ENCODE measurements at regions not wholly inside any gene's neighbourhood (a gene's known extent, or its start where the extent isn't known, plus 50 kb on each side); places are given as distances from the start of the nearest gene placed in this dataset.

DNA sequence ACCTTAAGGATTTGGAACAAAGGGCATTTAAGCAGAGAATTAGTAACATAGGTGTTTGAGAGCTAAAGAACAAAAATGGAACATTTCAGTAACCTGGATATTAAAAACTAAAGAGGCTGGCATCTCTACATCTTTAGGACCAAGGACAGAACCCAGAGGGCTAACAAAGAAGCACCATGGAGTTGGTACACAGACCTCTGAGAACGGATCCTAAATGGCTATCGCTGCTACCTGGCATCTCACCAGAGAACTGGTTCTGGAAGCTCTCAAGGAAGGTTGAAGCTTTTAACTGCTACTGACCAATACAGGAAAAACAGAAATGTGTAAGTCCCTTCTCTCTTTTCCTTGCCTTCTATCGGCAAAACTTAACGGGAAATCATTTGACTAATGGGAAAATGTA lies 118.4 kb upstream of the TLL1 start:
- Histone ChIP-seq H3K4me2 (ENCODE audit: control insufficient read depth, extremely low read depth, insufficient read depth, low read depth, low read length) (no peak overlapping the region), H3K27ac (ENCODE audit: control insufficient read depth, insufficient read depth, low read length) (no peak overlapping the region), H3K79me2 (ENCODE audit: control insufficient read depth, insufficient read depth, low read length) (no peaks in the 10 kb centered on the region), H3K9me1 (ENCODE audit: control insufficient read depth, extremely low read depth, insufficient read depth, low read length) (no peaks in the 10 kb centered on the region), H3K9ac (ENCODE audit: control insufficient read depth, extremely low read depth, insufficient read depth, low read length) (no peak overlapping the region), H4K20me1 (ENCODE audit: control insufficient read depth, extremely low read depth, insufficient read depth, low read length) (no peaks in the 10 kb centered on the region), H3K27me3 (ENCODE audit: control insufficient read depth, extremely low read depth, insufficient read depth, low read length) (no peaks in the 10 kb centered on the region), H3K9me3 (ENCODE audit: control insufficient read depth, low read depth, low read length) (no peaks in the 10 kb centered on the region), H3K4me1 (ENCODE audit: control insufficient read depth, extremely low read depth, insufficient read depth, low read length) (no peaks in the 10 kb centered on the region), H3K36me3 (ENCODE audit: control insufficient read depth in 2 of 2, extremely low read depth in 1 of 2, insufficient read depth in 2 of 2, low read length in 2 of 2) (no peaks in the 10 kb centered on the region), H2AFZ (ENCODE audit: control insufficient read depth, low read length) (no peak overlapping the region), H3K4me3 (ENCODE audit: control insufficient read depth in 2 of 3, extremely low read depth in 1 of 3, insufficient read depth in 2 of 3, low read depth in 1 of 3, low read length in 3 of 3) (no peak overlapping the region)
- dilution Hi-C loops (cut with MboI; ENCODE audit: extremely low pct_ligation_motif_present, low sequenced_read_pairs), result no loop called here
- TF ChIP-seq, protein P1, sequence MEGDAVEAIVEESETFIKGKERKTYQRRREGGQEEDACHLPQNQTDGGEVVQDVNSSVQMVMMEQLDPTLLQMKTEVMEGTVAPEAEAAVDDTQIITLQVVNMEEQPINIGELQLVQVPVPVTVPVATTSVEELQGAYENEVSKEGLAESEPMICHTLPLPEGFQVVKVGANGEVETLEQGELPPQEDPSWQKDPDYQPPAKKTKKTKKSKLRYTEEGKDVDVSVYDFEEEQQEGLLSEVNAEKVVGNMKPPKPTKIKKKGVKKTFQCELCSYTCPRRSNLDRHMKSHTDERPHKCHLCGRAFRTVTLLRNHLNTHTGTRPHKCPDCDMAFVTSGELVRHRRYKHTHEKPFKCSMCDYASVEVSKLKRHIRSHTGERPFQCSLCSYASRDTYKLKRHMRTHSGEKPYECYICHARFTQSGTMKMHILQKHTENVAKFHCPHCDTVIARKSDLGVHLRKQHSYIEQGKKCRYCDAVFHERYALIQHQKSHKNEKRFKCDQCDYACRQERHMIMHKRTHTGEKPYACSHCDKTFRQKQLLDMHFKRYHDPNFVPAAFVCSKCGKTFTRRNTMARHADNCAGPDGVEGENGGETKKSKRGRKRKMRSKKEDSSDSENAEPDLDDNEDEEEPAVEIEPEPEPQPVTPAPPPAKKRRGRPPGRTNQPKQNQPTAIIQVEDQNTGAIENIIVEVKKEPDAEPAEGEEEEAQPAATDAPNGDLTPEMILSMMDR (optimal IDR thresholded peaks at IDR 0.05 in 1 of 3, IDR thresholded peaks at IDR 0.05 in 1 of 3, conservative IDR thresholded peaks at IDR 0.05 in 1 of 3; ENCODE audit: extremely low read depth in 1 of 3, insufficient read depth in 2 of 3, low read length in 3 of 3), result no peak
- no peak for TF ChIP-seq EZH2 (IDR thresholded peaks at IDR 0.05; ENCODE audit: low read length)
- FAIRE-seq (no peak), DNase-seq (ENCODE audit: low read depth, low spot score) (no peak)

DNA sequence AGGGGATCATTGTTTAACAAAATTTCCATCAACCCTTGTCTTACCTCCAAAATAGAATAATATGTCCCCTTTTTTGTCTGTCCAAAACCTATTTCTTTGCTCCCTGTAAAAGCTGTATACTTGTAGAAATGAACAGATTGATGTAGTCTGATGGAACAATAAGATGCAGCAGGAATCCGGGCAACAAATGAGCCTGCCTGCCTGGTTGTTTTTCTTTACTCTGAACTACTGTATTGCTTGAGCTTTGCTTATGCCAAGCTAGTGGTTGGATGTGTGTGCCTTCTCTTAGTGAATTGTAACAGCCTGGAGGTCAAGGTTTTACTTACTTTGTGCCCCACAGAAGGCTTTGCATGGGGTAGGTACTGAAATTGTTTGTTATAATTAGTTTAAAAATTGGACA lies 116.2 kb upstream of the TLL1 start:
- TF ChIP-seq, protein P1 (optimal IDR thresholded peaks at IDR 0.05 in 1 of 3, IDR thresholded peaks at IDR 0.05 in 1 of 3, conservative IDR thresholded peaks at IDR 0.05 in 1 of 3; ENCODE audit: extremely low read depth in 1 of 3, insufficient read depth in 2 of 3, low read length in 3 of 3), result no peak
- TF ChIP-seq EZH2 (IDR thresholded peaks at IDR 0.05; ENCODE audit: low read length), result no peak
- Histone ChIP-seq H3K9me3 (ENCODE audit: control insufficient read depth, low read depth, low read length) (no peaks in the 10 kb centered on the region), H3K4me2 (ENCODE audit: control insufficient read depth, extremely low read depth, insufficient read depth, low read depth, low read length) (no peak overlapping the region), H4K20me1 (ENCODE audit: control insufficient read depth, extremely low read depth, insufficient read depth, low read length) (no peaks in the 10 kb centered on the region), H2AFZ (ENCODE audit: control insufficient read depth, low read length) (no peak overlapping the region), H3K27ac (ENCODE audit: control insufficient read depth, insufficient read depth, low read length) (no peak overlapping the region), H3K9me1 (ENCODE audit: control insufficient read depth, extremely low read depth, insufficient read depth, low read length) (no peaks in the 10 kb centered on the region), H3K36me3 (ENCODE audit: control insufficient read depth in 2 of 2, extremely low read depth in 1 of 2, insufficient read depth in 2 of 2, low read length in 2 of 2) (no peaks in the 10 kb centered on the region), H3K9ac (ENCODE audit: control insufficient read depth, extremely low read depth, insufficient read depth, low read length) (no peak overlapping the region), H3K4me3 (ENCODE audit: control insufficient read depth in 2 of 3, extremely low read depth in 1 of 3, insufficient read depth in 2 of 3, low read depth in 1 of 3, low read length in 3 of 3) (no peak overlapping the region), H3K27me3 (ENCODE audit: control insufficient read depth, extremely low read depth, insufficient read depth, low read length) (no peaks in the 10 kb centered on the region), H3K79me2 (ENCODE audit: control insufficient read depth, insufficient read depth, low read length) (no peaks in the 10 kb centered on the region), H3K4me1 (ENCODE audit: control insufficient read depth, extremely low read depth, insufficient read depth, low read length) (no peaks in the 10 kb centered on the region)
- DNase-seq (ENCODE audit: low read depth, low spot score) (no peak), FAIRE-seq (no peak)
- dilution Hi-C loops (cut with MboI; ENCODE audit: extremely low pct_ligation_motif_present, low sequenced_read_pairs), result no loop called here
